ENCODE measurements at regions not wholly inside any gene's neighbourhood (a gene's known extent, or its start where the extent isn't known, plus 50 kb on each side); places are given as distances from the start of the nearest gene placed in this dataset.

GRCh38 chr21:35428001-35428320 is 378.9 kb upstream of the RUNX1 start:
- ChIA-PET POLR2A (no interaction called here), CTCF (interaction anchor here (0.9 to 1.2 kb wide), 2 partner anchors 268 to 412 kb away, joined by 3 read pairs; no protein-coding TSS in a partner anchor)
- no peak overlapping the region for H3K27ac ChIP-seq (ENCODE audit: extremely low read depth, low read depth, low read length)
- no peaks in the 10 kb centered on the region for H3K9me3 ChIP-seq (ENCODE audit: control insufficient read depth, insufficient read depth, low read depth, low read length)
- no peak overlapping the region for H3K4me3 ChIP-seq (ENCODE audit: low read depth, low read length)
- no peaks in the 10 kb centered on the region for H3K4me1 ChIP-seq (ENCODE audit: control insufficient read depth, insufficient read depth, low read length)
- no peak for TF ChIP-seq ZNF175 (tag by site-specific recombination; IDR thresholded peaks at IDR 0.05)
- TF ChIP-seq ZNF670 (tag by site-specific recombination; IDR thresholded peaks at IDR 0.05; ENCODE audit: low read depth): no peak
- TF ChIP-seq ZNF76 (tag by site-specific recombination; IDR thresholded peaks at IDR 0.05; ENCODE audit: borderline replicate concordance, low read depth): no peak
- no peak for TF ChIP-seq HOXC10 (CRISPR knock-in tag; IDR thresholded peaks at IDR 0.05)
- no peak for TF ChIP-seq ZIC2 (tag by site-specific recombination; IDR thresholded peaks at IDR 0.05)
- TF ChIP-seq AEBP2 (tag by site-specific recombination; IDR thresholded peaks at IDR 0.05; ENCODE audit: borderline replicate concordance): no peak
- no peak for TF ChIP-seq ZNF223 (tag by site-specific recombination; IDR thresholded peaks at IDR 0.05)
- TF ChIP-seq PRDM1 (tag by site-specific recombination; IDR thresholded peaks at IDR 0.05): no peak
- no peak for TF ChIP-seq FEZF1 (tag by site-specific recombination; IDR thresholded peaks at IDR 0.05)
- no peak for TF ChIP-seq ZNF843 (tag by site-specific recombination; IDR thresholded peaks at IDR 0.05)
- no peak for TF ChIP-seq ZNF24 (tag by site-specific recombination; IDR thresholded peaks at IDR 0.05)
- no peak for TF ChIP-seq ZNF629 (tag by site-specific recombination; IDR thresholded peaks at IDR 0.05)
- no peak for TF ChIP-seq GLIS1 (tag by site-specific recombination; IDR thresholded peaks at IDR 0.05)
- no peak for TF ChIP-seq ZFP3 (tag by site-specific recombination; IDR thresholded peaks at IDR 0.05; ENCODE audit: low read depth)
- no peaks in the 10 kb centered on the region for H3K36me3 ChIP-seq (ENCODE audit: control insufficient read depth in 2 of 2, insufficient read depth in 1 of 2, low read length in 2 of 2)

GRCh38 chr21:35427320-35428000 is 378.4 kb upstream of the RUNX1 start:
- ChIA-PET POLR2A (no interaction called here), CTCF (interaction anchor here (0.9 to 1.2 kb wide), 2 partner anchors 268 to 413 kb away, joined by 3 read pairs; no protein-coding TSS in a partner anchor)
- H3K27ac ChIP-seq (ENCODE audit: extremely low read depth, low read depth, low read length): no peak overlapping the region

More at GRCh38 chr21:35427320-35428000, 378.4 kb upstream of the RUNX1 start:
- Histone ChIP-seq H3K9me3 (ENCODE audit: control insufficient read depth, insufficient read depth, low read depth, low read length) (no peaks in the 10 kb centered on the region), H3K4me1 (ENCODE audit: control insufficient read depth, insufficient read depth, low read length) (no peaks in the 10 kb centered on the region), H3K36me3 (ENCODE audit: control insufficient read depth in 2 of 2, insufficient read depth in 1 of 2, low read length in 2 of 2) (no peaks in the 10 kb centered on the region), H3K4me3 (ENCODE audit: low read depth, low read length) (no peak overlapping the region)
- no peak for TF ChIP-seq ZNF518A (tag by site-specific recombination; conservative IDR thresholded peaks at IDR 0.05; ENCODE audit: low read depth)

All from HEK293 (cell line).